ENCODE measurements at regions not wholly inside any gene's neighbourhood (a gene's known extent, or its start where the extent isn't known, plus 50 kb on each side); places are given as distances from the start of the nearest gene placed in this dataset.

DNA sequence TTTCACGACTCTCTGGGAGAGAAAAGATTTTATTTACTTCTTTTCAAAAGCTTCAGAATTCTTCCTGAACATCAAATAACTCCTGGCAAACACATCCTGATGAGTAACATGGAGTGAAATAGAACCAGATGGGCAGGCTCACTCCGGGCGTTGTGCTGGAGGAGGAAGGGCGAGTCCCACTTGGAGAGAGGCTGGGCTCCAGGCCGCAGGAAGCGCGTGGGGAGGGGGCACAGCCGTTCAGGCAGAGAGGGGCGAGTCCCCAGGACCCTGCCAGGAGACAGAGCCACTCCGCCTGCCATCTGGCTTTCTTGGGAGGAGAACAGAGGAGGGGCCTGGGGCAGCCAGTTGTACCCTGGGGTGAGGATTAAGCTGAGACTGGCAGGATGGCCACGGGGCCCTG lies 265.9 kb upstream of the ZMIZ1 start:
- TF ChIP-seq, protein P1, sequence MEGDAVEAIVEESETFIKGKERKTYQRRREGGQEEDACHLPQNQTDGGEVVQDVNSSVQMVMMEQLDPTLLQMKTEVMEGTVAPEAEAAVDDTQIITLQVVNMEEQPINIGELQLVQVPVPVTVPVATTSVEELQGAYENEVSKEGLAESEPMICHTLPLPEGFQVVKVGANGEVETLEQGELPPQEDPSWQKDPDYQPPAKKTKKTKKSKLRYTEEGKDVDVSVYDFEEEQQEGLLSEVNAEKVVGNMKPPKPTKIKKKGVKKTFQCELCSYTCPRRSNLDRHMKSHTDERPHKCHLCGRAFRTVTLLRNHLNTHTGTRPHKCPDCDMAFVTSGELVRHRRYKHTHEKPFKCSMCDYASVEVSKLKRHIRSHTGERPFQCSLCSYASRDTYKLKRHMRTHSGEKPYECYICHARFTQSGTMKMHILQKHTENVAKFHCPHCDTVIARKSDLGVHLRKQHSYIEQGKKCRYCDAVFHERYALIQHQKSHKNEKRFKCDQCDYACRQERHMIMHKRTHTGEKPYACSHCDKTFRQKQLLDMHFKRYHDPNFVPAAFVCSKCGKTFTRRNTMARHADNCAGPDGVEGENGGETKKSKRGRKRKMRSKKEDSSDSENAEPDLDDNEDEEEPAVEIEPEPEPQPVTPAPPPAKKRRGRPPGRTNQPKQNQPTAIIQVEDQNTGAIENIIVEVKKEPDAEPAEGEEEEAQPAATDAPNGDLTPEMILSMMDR (IDR thresholded peaks at IDR 0.05; ENCODE audit: low read length), result no peak
- no peak for TF ChIP-seq EZH2 (IDR thresholded peaks at IDR 0.05; ENCODE audit: borderline replicate concordance, low read length)
